ENCODE measurements at regions not wholly inside any gene's neighbourhood (a gene's known extent, or its start where the extent isn't known, plus 50 kb on each side); places are given as distances from the start of the nearest gene placed in this dataset.

- Histone ChIP-seq H3K4me3 (ENCODE audit: severe bottlenecking) (no peak overlapping the region), H3K27me3 (ENCODE audit: insufficient read depth, poor library complexity, severe bottlenecking) (no peaks in the 10 kb centered on the region), H3K36me3 (ENCODE audit: low read depth) (no peaks in the 10 kb centered on the region), H3K4me1 (ENCODE audit: insufficient read depth, poor library complexity, severe bottlenecking) (no peaks in the 10 kb centered on the region), H3K27ac (ENCODE audit: poor library complexity, severe bottlenecking) (no peak overlapping the region), H3K9me3 (ENCODE audit: severe bottlenecking) (no peaks in the 10 kb centered on the region)
- DNase-seq (ENCODE audit: low spot score) (no peak), ATAC-seq (ENCODE audit: low read depth) (no peak)
- no peak for TF ChIP-seq CTCF (IDR thresholded peaks at IDR 0.05; ENCODE audit: poor library complexity, severe bottlenecking)
Observed at GRCh38 chr11:70766901-70767300, 368.6 kb downstream of the CTTN start.

GRCh38 chr11:70768346-70769095 is 370.2 kb downstream of the CTTN start:
- H3K4me1 ChIP-seq (ENCODE audit: insufficient read depth, poor library complexity, severe bottlenecking), result no peaks in the 10 kb centered on the region
- H3K27ac ChIP-seq (ENCODE audit: poor library complexity, severe bottlenecking), result no peak overlapping the region
- no peak for ATAC-seq (ENCODE audit: low read depth)
- H3K36me3 ChIP-seq (ENCODE audit: low read depth), result no peaks in the 10 kb centered on the region
- no peaks in the 10 kb centered on the region for H3K27me3 ChIP-seq (ENCODE audit: insufficient read depth, poor library complexity, severe bottlenecking)
- H3K9me3 ChIP-seq (ENCODE audit: severe bottlenecking), result peaks cover 1% of the 10 kb centered on the region
- no peak for DNase-seq (ENCODE audit: low spot score)
- no peak overlapping the region for H3K4me3 ChIP-seq (ENCODE audit: severe bottlenecking)
- no peak for TF ChIP-seq CTCF (IDR thresholded peaks at IDR 0.05; ENCODE audit: poor library complexity, severe bottlenecking)

- Histone ChIP-seq H3K4me3 (ENCODE audit: severe bottlenecking) (no peak overlapping the region), H3K27ac (ENCODE audit: poor library complexity, severe bottlenecking) (no peak overlapping the region), H3K36me3 (ENCODE audit: low read depth) (no peaks in the 10 kb centered on the region), H3K4me1 (ENCODE audit: insufficient read depth, poor library complexity, severe bottlenecking) (no peaks in the 10 kb centered on the region), H3K27me3 (ENCODE audit: insufficient read depth, poor library complexity, severe bottlenecking) (no peaks in the 10 kb centered on the region), H3K9me3 (ENCODE audit: severe bottlenecking) (peaks cover 3% of the 10 kb centered on the region)
- ATAC-seq (ENCODE audit: low read depth) (no peak), DNase-seq (ENCODE audit: low spot score) (no peak)
- TF ChIP-seq CTCF (IDR thresholded peaks at IDR 0.05; ENCODE audit: poor library complexity, severe bottlenecking), result no peak
Observed at GRCh38 chr11:70769106-70769505, 370.8 kb downstream of the CTTN start.

GRCh38 chr11:70769521-70769920 is 371.2 kb downstream of the CTTN start:
- DNase-seq (ENCODE audit: low spot score), result no peak
- H3K36me3 ChIP-seq (ENCODE audit: low read depth), result no peaks in the 10 kb centered on the region
- peaks cover 3% of the 10 kb centered on the region for H3K9me3 ChIP-seq (ENCODE audit: severe bottlenecking)
- no peak overlapping the region for H3K4me3 ChIP-seq (ENCODE audit: severe bottlenecking)
- no peak for TF ChIP-seq CTCF (IDR thresholded peaks at IDR 0.05; ENCODE audit: poor library complexity, severe bottlenecking)
- no peak for ATAC-seq (ENCODE audit: low read depth)
- no peaks in the 10 kb centered on the region for H3K4me1 ChIP-seq (ENCODE audit: insufficient read depth, poor library complexity, severe bottlenecking)
- no peak overlapping the region for H3K27ac ChIP-seq (ENCODE audit: poor library complexity, severe bottlenecking)
- no peaks in the 10 kb centered on the region for H3K27me3 ChIP-seq (ENCODE audit: insufficient read depth, poor library complexity, severe bottlenecking)

All from RWPE2 (cell line).